ENCODE measurements at regions not wholly inside any gene's neighbourhood (a gene's known extent, or its start where the extent isn't known, plus 50 kb on each side); places are given as distances from the start of the nearest gene placed in this dataset.
"Not testable (repeated sequence)": the region's sequence is repeated elsewhere in the genome, so short reads cannot be mapped to it uniquely, and the experiment has no call there.

- no peak for TF ChIP-seq CTCF (IDR thresholded peaks at IDR 0.05; ENCODE audit: low read depth, low read length)
- no peak overlapping the region for H3K4me3 ChIP-seq (replicated peaks in 1 of 2; ENCODE audit: low read depth in 2 of 2, low read length in 2 of 2)
- no peak for DNase-seq (ENCODE audit: low read depth in 2 of 2)
These were observed 306.6 kb downstream of the SUCLG1 start for GRCh38 chr2:84152462-84152861.

DNA sequence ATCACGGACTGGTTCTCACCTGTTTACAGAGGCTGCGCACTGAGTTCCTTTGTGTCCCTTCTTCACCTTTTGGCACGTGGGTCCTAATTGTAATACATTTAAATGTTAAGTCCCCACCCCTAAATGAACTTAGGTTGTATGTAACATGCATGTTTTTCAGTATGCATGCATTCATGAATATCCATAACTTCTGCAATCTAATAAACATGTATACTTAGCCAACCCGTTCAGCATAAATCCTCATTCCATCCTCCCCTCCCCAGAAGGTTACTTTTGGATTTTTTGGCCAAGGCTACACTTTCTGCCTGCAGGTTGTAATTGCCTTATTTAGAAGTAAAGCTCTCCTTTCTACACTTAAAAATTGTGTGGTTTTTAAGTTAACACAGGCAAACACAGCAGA, 314.7 kb downstream of the SUCLG1 start:
- TF ChIP-seq CTCF (IDR thresholded peaks at IDR 0.05; ENCODE audit: low read depth, low read length), result no peak
- H3K4me3 ChIP-seq (replicated peaks in 1 of 2; ENCODE audit: low read depth in 2 of 2, low read length in 2 of 2), result no peak overlapping the region
- no peak for DNase-seq (ENCODE audit: low read depth in 2 of 2)

GRCh38 chr2:84137034-84137433, 322.0 kb downstream of the SUCLG1 start:
- no peak overlapping the region for H3K4me3 ChIP-seq (replicated peaks in 1 of 2; ENCODE audit: low read depth in 2 of 2, low read length in 2 of 2)
- no peak for DNase-seq (ENCODE audit: low read depth in 2 of 2)
- TF ChIP-seq CTCF (IDR thresholded peaks at IDR 0.05; ENCODE audit: low read depth, low read length), result no peak

GRCh38 chr2:84132370-84132769, 326.7 kb downstream of the SUCLG1 start:
- H3K4me3 ChIP-seq (replicated peaks in 1 of 2; ENCODE audit: low read depth in 2 of 2, low read length in 2 of 2), result no peak overlapping the region
- no peak for DNase-seq (ENCODE audit: low read depth in 2 of 2)
- TF ChIP-seq CTCF (IDR thresholded peaks at IDR 0.05; ENCODE audit: low read depth, low read length), result no peak

DNA sequence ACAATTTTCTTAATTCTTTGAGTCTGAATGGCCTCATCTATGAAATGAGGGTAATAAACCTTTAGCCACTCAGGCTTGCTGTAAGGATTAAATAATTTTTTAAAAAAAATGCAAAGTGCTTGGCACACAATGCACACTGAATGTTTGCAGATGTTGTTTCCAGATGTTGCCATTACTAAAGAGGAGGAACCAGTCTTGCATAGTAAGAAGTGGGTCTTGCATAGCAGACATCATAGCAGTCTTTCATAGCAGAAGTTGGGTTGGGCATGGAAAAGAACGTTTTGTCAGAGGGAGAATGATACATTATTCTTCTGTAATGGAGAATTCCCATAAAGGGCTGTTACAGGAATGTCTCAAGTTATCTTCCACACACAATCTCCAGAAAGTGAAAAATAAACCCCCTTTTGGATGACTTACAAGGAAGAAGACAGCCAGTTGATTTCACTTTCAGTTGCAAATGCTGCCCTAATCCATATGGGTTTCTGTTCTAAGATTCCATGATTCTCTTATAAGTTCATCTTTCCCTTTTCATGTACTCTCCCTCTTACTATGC, 327.7 kb downstream of the SUCLG1 start:
- H3K4me3 ChIP-seq (replicated peaks in 1 of 2; ENCODE audit: low read depth in 2 of 2, low read length in 2 of 2), result no peak overlapping the region
- no peak for TF ChIP-seq CTCF (IDR thresholded peaks at IDR 0.05; ENCODE audit: low read depth, low read length)
- DNase-seq (ENCODE audit: low read depth in 2 of 2), result no peak

- no peak for TF ChIP-seq CTCF (IDR thresholded peaks at IDR 0.05; ENCODE audit: low read depth, low read length)
These were observed 330.1 kb downstream of the SUCLG1 start for GRCh38 chr2:84129018-84129417.

DNA sequence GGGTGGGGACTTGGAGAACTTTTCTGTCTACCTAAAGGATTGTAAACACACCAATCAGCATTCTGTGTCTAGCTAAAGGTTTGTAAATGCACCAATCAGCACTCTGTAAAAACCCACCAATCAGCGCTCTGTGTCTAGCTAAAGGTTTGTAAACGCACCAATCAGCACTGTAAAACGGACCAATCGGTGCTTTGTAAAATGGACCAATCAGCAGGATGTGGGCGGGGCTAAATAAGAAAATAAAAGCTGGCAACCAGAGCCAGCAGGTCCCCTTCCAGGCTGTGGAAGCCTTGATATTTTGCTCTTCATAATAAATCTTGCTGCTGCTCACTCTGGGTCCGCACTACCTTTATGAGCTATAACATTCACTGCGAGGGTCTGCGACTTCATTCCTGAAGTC, 331.3 kb downstream of the SUCLG1 start:
- not testable (repeated sequence) for DNase-seq (ENCODE audit: low read depth in 2 of 2); H3K4me3 ChIP-seq (replicated peaks in 1 of 2; ENCODE audit: low read depth in 2 of 2, low read length in 2 of 2)

More at GRCh38 chr2:84129018-84129417, 330.1 kb downstream of the SUCLG1 start:
- DNase-seq (ENCODE audit: low read depth in 2 of 2), result no peak
- no peak overlapping the region for H3K4me3 ChIP-seq (replicated peaks in 1 of 2; ENCODE audit: low read depth in 2 of 2, low read length in 2 of 2)
